ENCODE measurements at regions not wholly inside any gene's neighbourhood (a gene's known extent, or its start where the extent isn't known, plus 50 kb on each side); places are given as distances from the start of the nearest gene placed in this dataset.
"Not testable (repeated sequence)": the region's sequence is repeated elsewhere in the genome, so short reads cannot be mapped to it uniquely, and the experiment has no call there.

DNA sequence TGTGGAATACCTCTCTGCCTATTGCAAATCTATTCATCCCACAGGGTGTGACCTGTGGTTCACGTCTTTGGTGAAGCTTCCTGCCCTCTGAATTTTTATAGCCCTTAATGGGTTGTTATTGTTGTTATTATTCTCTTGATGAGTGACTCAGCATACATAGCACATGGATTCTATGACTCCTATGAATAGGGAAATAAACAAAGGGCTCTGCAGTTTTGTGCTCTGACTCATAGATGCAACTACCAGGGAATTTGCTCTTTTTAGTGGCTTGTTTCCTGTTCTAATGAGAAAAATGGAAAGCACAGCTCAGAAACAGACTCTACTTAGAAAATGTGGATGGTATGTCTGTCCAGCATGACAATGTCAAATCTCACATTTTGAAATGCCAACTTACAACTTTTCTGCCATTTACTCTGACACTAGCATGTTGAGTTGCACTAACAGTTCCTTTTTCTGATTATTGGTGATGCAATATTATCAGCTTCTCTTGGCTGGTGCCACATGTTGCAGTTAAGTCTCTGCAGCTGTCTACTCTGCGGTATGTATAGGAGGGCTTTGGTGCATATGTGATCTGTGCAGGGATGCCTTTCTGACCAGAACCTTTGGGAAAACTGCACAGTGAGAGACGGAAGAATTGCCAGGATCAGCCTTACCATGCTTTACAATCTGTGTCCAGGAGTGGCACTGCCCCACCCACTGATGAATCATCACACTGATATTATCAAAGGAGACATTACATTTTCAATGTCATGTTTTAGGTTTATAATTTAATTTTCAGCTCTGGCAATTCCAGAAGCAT lies 996.4 kb upstream of the WWC1 start:
- Histone ChIP-seq H3K9me3 (ENCODE audit: control insufficient read depth in 2 of 2, insufficient read depth in 1 of 2, low read depth in 1 of 2, low read length in 1 of 2) (no peaks in the 10 kb centered on the region), H3K36me3 (ENCODE audit: control insufficient read depth in 2 of 2, insufficient read depth in 2 of 2, low read length in 1 of 2) (no peaks in the 10 kb centered on the region), H3K27me3 (ENCODE audit: control insufficient read depth in 1 of 2, insufficient read depth in 2 of 2, low read length in 2 of 2) (no peaks in the 10 kb centered on the region), H3K4me3 (ENCODE audit: low read depth in 1 of 2, low read length in 2 of 2) (no peak overlapping the region), H3K4me1 (ENCODE audit: control insufficient read depth in 2 of 2, insufficient read depth in 2 of 2, low read length in 1 of 2) (peaks cover 0 to 3% of the 10 kb centered on the region in 2 donors), H3K27ac (ENCODE audit: low read depth in 2 of 2, low read length in 1 of 2) (peak overlapping the region; percentile 31 to 47)
- WGBS, 2 donors: 29 to 50% methylated on average over 3 of the region's 3 CpGs

DNA sequence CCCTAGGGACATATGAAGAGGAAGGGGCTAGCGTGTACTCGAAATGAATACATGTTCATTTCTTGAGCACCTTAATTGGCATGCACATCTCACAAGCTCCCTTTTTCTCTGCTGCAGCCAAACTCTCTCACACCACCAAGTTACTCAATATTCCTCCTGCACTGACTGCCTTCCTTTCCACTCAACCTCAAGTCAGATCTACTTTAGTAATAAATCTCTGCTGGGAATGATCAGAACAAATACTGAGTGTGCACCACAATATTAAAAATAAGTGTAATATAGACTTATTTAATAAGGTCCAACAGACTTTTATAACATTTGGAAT lies 995.8 kb upstream of the WWC1 start:
- WGBS, 2 donors: 64 to 77% methylated on average over 2 of the region's 2 CpGs
- Histone ChIP-seq H3K27ac (ENCODE audit: low read depth in 2 of 2, low read length in 1 of 2) (no peak overlapping the region), H3K27me3 (ENCODE audit: control insufficient read depth in 1 of 2, insufficient read depth in 2 of 2, low read length in 2 of 2) (no peaks in the 10 kb centered on the region), H3K4me3 (ENCODE audit: low read depth in 1 of 2, low read length in 2 of 2) (no peak overlapping the region), H3K4me1 (ENCODE audit: control insufficient read depth in 2 of 2, insufficient read depth in 2 of 2, low read length in 1 of 2) (peaks cover 0 to 3% of the 10 kb centered on the region in 2 donors), H3K36me3 (ENCODE audit: control insufficient read depth in 2 of 2, insufficient read depth in 2 of 2, low read length in 1 of 2) (no peaks in the 10 kb centered on the region), H3K9me3 (ENCODE audit: control insufficient read depth in 2 of 2, insufficient read depth in 1 of 2, low read depth in 1 of 2, low read length in 1 of 2) (no peaks in the 10 kb centered on the region)

GRCh38 chr5:167296066-167296465 lies 995.4 kb upstream of the WWC1 start:
- no peak overlapping the region for H3K27ac ChIP-seq (ENCODE audit: low read depth in 2 of 2, low read length in 1 of 2)
- H3K27me3 ChIP-seq (ENCODE audit: control insufficient read depth in 1 of 2, insufficient read depth in 2 of 2, low read length in 2 of 2): no peaks in the 10 kb centered on the region
- WGBS, 2 donors: 69 to 72% methylated on average over 5 of the region's 5 CpGs
- H3K4me3 ChIP-seq (ENCODE audit: low read depth in 1 of 2, low read length in 2 of 2): no peak overlapping the region
- H3K36me3 ChIP-seq (ENCODE audit: control insufficient read depth in 2 of 2, insufficient read depth in 2 of 2, low read length in 1 of 2): no peaks in the 10 kb centered on the region
- no peaks in the 10 kb centered on the region for H3K9me3 ChIP-seq (ENCODE audit: control insufficient read depth in 2 of 2, insufficient read depth in 1 of 2, low read depth in 1 of 2, low read length in 1 of 2)
- peaks cover 0 to 3% of the 10 kb centered on the region in 2 donors for H3K4me1 ChIP-seq (ENCODE audit: control insufficient read depth in 2 of 2, insufficient read depth in 2 of 2, low read length in 1 of 2)

DNA sequence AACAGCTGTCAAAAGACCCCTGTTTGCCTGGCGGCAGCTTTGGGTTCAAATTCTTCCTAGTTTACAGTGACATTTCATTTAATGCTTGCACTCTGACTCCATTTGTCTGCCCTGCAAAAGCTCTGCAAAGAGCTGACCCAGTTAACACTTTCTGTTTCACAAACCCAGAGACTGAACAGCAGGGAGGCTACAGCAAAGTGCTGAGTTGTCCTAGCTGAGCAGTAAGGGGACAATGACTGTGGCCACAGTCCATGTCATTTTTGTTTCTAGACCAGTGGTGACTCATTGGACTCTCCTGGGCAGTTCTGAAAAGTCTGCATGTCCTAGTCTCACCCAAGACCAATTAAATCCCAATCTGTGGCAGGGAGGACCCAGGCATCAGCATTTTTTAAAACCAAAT lies 994.8 kb upstream of the WWC1 start:
- 83 to 96% methylated on average over 1 of the region's 1 CpG for WGBS, 2 donors
- Histone ChIP-seq H3K27me3 (ENCODE audit: control insufficient read depth in 1 of 2, insufficient read depth in 2 of 2, low read length in 2 of 2) (no peaks in the 10 kb centered on the region), H3K27ac (ENCODE audit: low read depth in 2 of 2, low read length in 1 of 2) (no peak overlapping the region), H3K36me3 (ENCODE audit: control insufficient read depth in 2 of 2, insufficient read depth in 2 of 2, low read length in 1 of 2) (no peaks in the 10 kb centered on the region), H3K4me1 (ENCODE audit: control insufficient read depth in 2 of 2, insufficient read depth in 2 of 2, low read length in 1 of 2) (peaks cover 0 to 3% of the 10 kb centered on the region in 2 donors), H3K4me3 (ENCODE audit: low read depth in 1 of 2, low read length in 2 of 2) (no peak overlapping the region), H3K9me3 (ENCODE audit: control insufficient read depth in 2 of 2, insufficient read depth in 1 of 2, low read depth in 1 of 2, low read length in 1 of 2) (no peaks in the 10 kb centered on the region)

DNA sequence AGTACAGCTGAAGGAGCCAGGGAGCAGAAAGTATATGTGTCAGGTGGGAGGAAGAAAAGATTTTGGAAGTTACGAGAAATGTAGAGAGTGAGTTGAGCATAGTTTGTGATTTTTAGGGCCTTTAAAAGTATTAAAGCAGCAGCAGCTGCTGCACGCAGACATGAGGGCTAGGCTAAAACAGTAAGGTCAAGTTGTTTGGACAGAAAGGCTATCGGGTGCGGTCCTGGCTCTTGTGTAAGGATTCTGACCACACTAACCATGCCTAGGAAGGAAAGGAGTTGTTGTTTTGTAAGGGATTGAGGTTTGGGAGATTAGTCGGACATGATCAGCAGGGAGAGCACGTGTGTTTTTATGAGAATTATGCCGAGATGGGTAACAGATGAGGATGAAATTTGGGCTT lies 991.6 kb upstream of the WWC1 start:
- H3K27me3 ChIP-seq (ENCODE audit: control insufficient read depth in 1 of 2, insufficient read depth in 2 of 2, low read length in 2 of 2); H3K36me3 ChIP-seq (ENCODE audit: control insufficient read depth in 2 of 2, insufficient read depth in 2 of 2, low read length in 1 of 2); H3K4me3 ChIP-seq (ENCODE audit: low read depth in 1 of 2, low read length in 2 of 2); H3K4me1 ChIP-seq (ENCODE audit: control insufficient read depth in 2 of 2, insufficient read depth in 2 of 2, low read length in 1 of 2); H3K9me3 ChIP-seq (ENCODE audit: control insufficient read depth in 2 of 2, insufficient read depth in 1 of 2, low read depth in 1 of 2, low read length in 1 of 2); H3K27ac ChIP-seq (ENCODE audit: low read depth in 2 of 2, low read length in 1 of 2): not testable (repeated sequence)
- 86 to 90% methylated on average over 7 of the region's 7 CpGs for WGBS, 2 donors

DNA sequence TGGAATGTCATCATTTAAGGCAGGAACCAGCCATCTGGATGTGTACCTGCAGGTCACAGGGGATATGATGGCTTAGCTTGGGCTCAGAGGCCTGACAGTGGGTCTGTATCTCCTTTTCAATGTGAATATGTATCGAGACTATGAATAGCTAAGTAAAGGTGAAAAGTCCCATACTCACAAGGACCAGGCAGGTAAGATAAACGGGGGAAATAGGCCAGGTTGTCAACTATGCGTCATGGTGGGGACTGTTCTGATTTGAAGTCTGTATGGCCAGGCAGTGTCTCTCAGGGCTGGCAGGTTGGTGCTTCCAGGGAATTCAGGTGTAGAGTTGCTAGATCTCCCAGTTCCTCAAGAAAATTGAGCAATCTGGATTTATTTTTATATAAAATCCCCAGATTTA lies 987.9 kb upstream of the WWC1 start:
- no peaks in the 10 kb centered on the region for H3K4me1 ChIP-seq (ENCODE audit: control insufficient read depth in 2 of 2, insufficient read depth in 2 of 2, low read length in 1 of 2)
- no peaks in the 10 kb centered on the region for H3K9me3 ChIP-seq (ENCODE audit: control insufficient read depth in 2 of 2, insufficient read depth in 1 of 2, low read depth in 1 of 2, low read length in 1 of 2)
- H3K27me3 ChIP-seq (ENCODE audit: control insufficient read depth in 1 of 2, insufficient read depth in 2 of 2, low read length in 2 of 2): no peaks in the 10 kb centered on the region
- no peaks in the 10 kb centered on the region for H3K36me3 ChIP-seq (ENCODE audit: control insufficient read depth in 2 of 2, insufficient read depth in 2 of 2, low read length in 1 of 2)
- H3K27ac ChIP-seq (ENCODE audit: low read depth in 2 of 2, low read length in 1 of 2): no peak overlapping the region
- whole genome bisulfite sequencing, 2 donors: 83 to 86% methylated on average over 3 of the region's 3 CpGs
- H3K4me3 ChIP-seq (ENCODE audit: low read depth in 1 of 2, low read length in 2 of 2): no peak overlapping the region

DNA sequence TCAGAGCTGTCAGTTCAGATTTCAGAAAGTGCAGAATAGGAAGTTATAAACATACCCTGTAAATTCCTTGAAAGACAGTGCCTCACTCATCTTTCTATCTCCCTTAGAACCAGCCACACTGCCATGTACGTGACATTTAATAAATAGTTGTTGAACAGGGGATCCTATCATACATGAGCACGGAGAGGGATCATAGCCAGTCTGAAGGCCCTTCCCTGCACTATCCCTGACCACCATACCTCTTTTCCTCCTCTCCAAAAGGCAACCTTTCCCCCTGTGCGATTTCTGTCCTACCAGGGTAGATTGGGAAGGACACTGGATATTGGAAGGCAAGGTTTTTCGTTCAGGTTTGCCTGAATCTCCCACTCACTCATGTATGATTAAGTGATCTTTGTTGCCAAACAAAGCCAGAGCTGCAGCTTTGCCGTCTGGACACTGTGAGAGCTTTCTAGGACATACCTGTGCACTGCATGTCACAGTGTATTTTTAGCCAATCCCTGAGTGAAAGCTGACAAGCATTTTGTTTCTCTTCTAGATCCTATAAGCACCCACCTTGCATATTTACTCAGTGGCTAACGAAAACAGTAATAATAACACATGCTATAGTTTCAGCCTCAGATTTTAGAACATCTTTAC lies 986.5 kb upstream of the WWC1 start:
- H3K4me1 ChIP-seq (ENCODE audit: control insufficient read depth in 2 of 2, insufficient read depth in 2 of 2, low read length in 1 of 2): no peaks in the 10 kb centered on the region

DNA sequence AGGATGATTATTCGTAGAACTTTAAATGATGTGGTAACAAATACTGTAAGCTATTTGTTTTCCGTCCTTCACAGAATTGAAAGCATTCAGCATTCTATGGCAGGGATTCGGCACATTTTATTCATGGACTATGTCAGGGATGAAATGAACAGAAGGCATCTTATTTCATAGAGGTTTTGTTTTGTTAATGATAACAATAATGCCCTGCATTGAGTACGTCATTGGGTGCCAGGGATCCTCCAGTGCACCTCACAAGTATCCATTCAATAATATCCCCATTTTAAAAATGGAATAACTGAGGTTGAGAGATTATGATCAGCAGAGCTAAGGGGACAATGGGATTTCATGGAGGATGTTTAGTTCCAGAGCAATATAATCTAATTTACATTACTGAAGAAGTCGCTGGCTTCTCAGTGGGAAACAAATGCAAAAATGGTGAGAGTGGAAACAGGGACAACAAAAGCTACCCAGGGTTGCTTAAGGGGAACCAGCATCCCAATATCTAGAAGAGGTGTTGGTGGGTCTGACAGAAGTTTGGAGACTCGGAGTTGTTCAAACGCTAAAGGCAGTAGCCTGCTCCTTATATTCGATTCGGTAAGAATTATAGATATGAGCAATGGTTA lies 985.7 kb upstream of the WWC1 start:
- 60 to 72% methylated on average over 9 of the region's 9 CpGs for WGBS, 2 donors
- Histone ChIP-seq H3K4me3 (ENCODE audit: low read depth in 1 of 2, low read length in 2 of 2) (no peak overlapping the region), H3K4me1 (ENCODE audit: control insufficient read depth in 2 of 2, insufficient read depth in 2 of 2, low read length in 1 of 2) (no peaks in the 10 kb centered on the region), H3K27me3 (ENCODE audit: control insufficient read depth in 1 of 2, insufficient read depth in 2 of 2, low read length in 2 of 2) (no peaks in the 10 kb centered on the region), H3K27ac (ENCODE audit: low read depth in 2 of 2, low read length in 1 of 2) (no peak overlapping the region), H3K36me3 (ENCODE audit: control insufficient read depth in 2 of 2, insufficient read depth in 2 of 2, low read length in 1 of 2) (no peaks in the 10 kb centered on the region), H3K9me3 (ENCODE audit: control insufficient read depth in 2 of 2, insufficient read depth in 1 of 2, low read depth in 1 of 2, low read length in 1 of 2) (no peaks in the 10 kb centered on the region)

More for the DNA sequence above, 986.5 kb upstream of the WWC1 start:
- Histone ChIP-seq H3K36me3 (ENCODE audit: control insufficient read depth in 2 of 2, insufficient read depth in 2 of 2, low read length in 1 of 2) (no peaks in the 10 kb centered on the region), H3K27ac (ENCODE audit: low read depth in 2 of 2, low read length in 1 of 2) (no peak overlapping the region), H3K9me3 (ENCODE audit: control insufficient read depth in 2 of 2, insufficient read depth in 1 of 2, low read depth in 1 of 2, low read length in 1 of 2) (no peaks in the 10 kb centered on the region), H3K4me3 (ENCODE audit: low read depth in 1 of 2, low read length in 2 of 2) (no peak overlapping the region), H3K27me3 (ENCODE audit: control insufficient read depth in 1 of 2, insufficient read depth in 2 of 2, low read length in 2 of 2) (no peaks in the 10 kb centered on the region)
- WGBS, 2 donors: 60 to 61% methylated on average over 6 of the region's 6 CpGs

DNA sequence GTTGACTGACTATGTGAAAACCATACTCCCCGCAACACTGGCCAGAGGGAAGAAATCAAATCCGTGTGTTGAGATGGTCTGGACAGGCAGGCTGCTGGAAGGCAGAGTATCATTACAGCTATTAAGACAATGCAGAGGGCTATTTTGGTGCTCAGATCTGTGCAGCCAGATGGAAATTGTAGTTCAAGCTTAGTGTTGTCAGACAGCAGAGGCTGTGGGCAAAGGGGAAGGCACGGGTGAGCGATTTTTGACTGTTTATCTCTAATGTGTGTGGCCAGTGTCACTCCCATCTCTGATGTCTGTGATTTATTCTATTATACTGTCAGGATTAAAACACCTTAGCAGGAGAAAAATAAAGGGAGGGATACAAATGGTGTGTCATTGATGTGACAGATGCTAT lies 984.4 kb upstream of the WWC1 start:
- no peaks in the 10 kb centered on the region for H3K4me1 ChIP-seq (ENCODE audit: control insufficient read depth in 2 of 2, insufficient read depth in 2 of 2, low read length in 1 of 2)
- H3K27ac ChIP-seq (ENCODE audit: low read depth in 2 of 2, low read length in 1 of 2): no peak overlapping the region
- H3K27me3 ChIP-seq (ENCODE audit: control insufficient read depth in 1 of 2, insufficient read depth in 2 of 2, low read length in 2 of 2): no peaks in the 10 kb centered on the region
- no peaks in the 10 kb centered on the region for H3K9me3 ChIP-seq (ENCODE audit: control insufficient read depth in 2 of 2, insufficient read depth in 1 of 2, low read depth in 1 of 2, low read length in 1 of 2)
- WGBS, 2 donors: 82 to 88% methylated on average over 4 of the region's 4 CpGs
- no peaks in the 10 kb centered on the region for H3K36me3 ChIP-seq (ENCODE audit: control insufficient read depth in 2 of 2, insufficient read depth in 2 of 2, low read length in 1 of 2)
- H3K4me3 ChIP-seq (ENCODE audit: low read depth in 1 of 2, low read length in 2 of 2): no peak overlapping the region
